Limb (tissue), 2 donors: ENCODE measurements at regions not wholly inside any gene's neighbourhood (a gene's known extent, or its start where the extent isn't known, plus 50 kb on each side); places are given as distances from the start of the nearest gene placed in this dataset.
"Not testable (repeated sequence)": the region's sequence is repeated elsewhere in the genome, so short reads cannot be mapped to it uniquely, and the experiment has no call there.

Experiments
- DNase-seq, 2 donors: peaks; one replicate each; pipeline ENCODE4 v3.0.0-alpha.2; 2016; ENCODE audit errors: extremely low spot score in 2 of 2

- no peak for DNase-seq
These were observed 119.0 kb downstream of the NKX6-1 start for GRCh38 chr4:84379917-84380641.

DNA sequence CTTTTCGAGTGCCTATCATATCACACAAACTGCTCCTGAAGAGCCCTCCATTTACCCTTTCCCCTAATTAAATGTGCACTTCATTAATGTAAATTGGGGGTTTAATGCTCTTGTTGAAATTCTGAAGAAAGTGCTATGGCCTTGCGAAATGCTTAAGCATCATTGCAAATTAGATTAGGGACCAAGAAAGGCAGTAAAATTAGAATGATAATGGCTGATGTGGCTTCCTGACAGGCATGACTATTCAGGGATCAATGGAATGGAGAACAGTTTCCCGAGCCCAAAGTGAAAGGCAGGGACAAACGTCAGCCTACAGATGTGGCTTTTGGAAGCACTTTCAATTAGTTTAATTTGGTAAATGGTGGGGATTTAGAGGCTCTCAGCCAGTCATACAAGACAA is 120.1 kb downstream of the NKX6-1 start:
- no peak for DNase-seq

DNA sequence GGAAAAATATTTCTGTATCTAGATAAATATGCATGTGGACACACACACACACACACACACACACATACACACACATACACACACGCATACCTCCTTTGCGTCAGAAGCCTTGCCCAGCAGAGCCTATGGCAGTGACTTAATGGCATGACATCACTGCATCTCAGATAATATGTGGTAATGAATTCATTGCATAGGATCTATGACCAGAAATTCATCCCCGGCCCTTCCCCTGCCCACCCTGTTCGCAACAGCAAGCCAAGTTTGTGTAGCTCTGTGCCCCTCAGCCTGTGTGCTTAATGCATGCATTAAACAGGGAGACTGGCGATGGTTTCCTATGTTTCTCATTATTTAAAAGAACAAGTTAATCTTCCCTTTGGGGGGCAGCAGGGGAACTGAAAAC is 120.7 kb downstream of the NKX6-1 start:
- DNase-seq: no peak

DNA sequence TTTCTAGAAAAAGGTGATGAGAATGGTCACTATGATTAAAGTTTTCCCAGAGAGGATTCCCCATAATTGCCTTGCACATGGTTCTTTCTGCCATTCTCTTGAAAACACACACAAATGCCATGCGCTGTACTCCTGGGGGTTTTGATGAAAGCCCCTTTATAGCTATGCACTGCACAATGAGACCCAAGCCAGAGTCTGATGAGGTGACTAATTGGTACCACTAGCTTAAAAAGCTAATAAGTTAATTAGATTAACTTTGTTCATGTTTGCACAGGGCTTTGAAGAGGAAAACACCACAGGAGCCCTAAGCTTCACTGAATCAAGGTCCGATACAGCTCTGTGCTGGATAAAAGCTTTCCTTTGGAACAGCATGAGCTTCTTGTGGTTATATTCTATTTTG is 132.2 kb downstream of the NKX6-1 start:
- DNase-seq: no peak

DNA sequence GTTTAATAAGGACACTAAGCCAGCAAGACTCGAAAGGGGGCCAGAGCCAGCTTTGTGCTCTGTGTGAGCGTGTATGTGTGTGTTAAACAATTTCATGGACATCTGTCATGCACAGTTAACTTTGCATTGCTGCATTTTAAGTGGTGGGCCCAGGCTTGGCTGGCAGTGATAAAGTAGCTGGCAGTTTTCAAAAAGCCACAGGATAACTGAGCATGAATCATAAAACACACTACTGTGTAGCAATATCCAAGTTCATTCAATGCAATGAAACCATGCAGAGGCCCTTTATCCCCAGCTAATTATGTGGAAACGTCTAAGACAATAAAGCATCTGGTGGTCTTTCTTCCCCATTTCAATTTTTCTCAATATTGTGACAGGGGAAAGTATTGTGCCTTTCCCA is 132.9 kb downstream of the NKX6-1 start:
- peak in 1 of 2 donors; percentile 10 for DNase-seq

GRCh38 chr4:84362896-84363655 is 136.0 kb downstream of the NKX6-1 start:
- no peak for DNase-seq

- DNase-seq: no peak
These were observed 156.9 kb downstream of the NKX6-1 start for GRCh38 chr4:84342161-84342560.

GRCh38 chr4:84341559-84341958 is 157.5 kb downstream of the NKX6-1 start:
- no peak for DNase-seq

GRCh38 chr4:84338367-84338766 is 160.7 kb downstream of the NKX6-1 start:
- DNase-seq: no peak

GRCh38 chr4:84336964-84337705 is 162.0 kb downstream of the NKX6-1 start:
- DNase-seq: no peak

GRCh38 chr4:84327526-84327925 is 171.6 kb downstream of the NKX6-1 start:
- no peak for DNase-seq

- DNase-seq: no peak
These were observed 173.5 kb downstream of the NKX6-1 start for GRCh38 chr4:84325625-84326024.

DNA sequence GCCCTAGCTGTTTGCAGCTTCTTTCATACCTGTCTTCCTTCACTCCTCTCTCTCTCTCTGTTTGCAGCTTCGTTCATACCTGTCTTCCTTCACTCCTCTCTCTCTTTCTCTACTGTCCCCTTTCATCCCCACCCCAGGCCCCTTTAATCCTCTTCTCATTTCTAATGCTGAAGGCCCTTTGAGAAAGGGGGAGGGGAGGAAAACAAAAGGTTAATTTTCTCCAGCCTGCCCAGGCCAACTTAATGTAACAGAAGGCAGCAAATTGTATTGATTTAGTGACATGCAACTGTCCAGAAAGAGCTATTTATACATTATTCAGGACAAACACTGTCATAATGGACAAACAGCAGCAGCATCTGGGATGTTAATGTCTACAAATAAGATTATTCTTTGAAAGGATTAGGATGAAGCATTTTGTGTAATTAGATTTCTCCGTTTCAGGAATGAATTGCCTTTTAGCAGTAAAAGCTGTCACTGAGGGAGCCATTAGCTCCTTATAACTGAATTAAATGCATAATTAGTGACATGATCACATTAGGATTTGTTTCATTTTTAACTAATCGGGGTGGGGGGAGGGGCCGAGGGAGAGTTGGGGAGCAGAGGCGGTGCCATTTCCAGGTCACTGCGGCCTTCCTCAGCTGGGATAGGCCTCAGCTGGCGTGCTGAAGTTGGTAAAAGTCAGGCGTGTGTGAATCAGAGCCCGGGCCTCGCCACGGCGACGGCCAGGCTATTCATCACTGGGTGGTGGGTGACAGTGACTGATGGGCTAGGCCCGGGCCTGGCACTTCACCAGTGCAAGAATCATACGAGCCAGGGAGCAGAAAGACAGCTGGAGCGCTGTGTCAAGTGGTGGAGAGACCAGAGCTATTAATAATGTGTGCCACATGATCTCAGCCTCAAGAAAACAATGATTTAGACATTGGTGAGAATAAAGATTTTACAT is 174.5 kb downstream of the NKX6-1 start:
- DNase-seq: peak in 1 of 2 donors; percentile 35

GRCh38 chr4:84319124-84319523 is 180.0 kb downstream of the NKX6-1 start:
- peak in 1 of 2 donors; percentile 28 for DNase-seq

DNA sequence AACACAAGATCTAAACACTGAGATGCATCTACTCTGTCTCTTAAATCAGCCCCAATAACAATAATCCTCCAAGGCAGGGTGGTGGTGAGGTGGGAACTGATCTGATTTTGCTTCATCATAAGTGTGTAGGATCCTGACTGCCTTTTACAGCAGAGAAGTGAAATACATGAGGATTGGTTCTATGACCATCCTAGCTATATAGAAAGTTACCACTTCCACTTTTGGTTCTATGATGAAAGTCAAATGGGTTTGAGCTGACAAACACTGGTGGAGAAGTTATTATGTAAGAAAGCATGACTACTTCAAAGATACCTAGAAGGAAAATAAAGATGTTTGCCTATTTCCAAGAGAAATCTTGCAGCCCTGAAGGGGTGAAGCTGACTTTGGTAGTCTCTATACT is 181.6 kb downstream of the NKX6-1 start:
- no peak for DNase-seq

- no peak for DNase-seq
These were observed 186.6 kb downstream of the NKX6-1 start for GRCh38 chr4:84312426-84313012.

GRCh38 chr4:84309191-84309590 is 189.9 kb downstream of the NKX6-1 start:
- no peak for DNase-seq

DNA sequence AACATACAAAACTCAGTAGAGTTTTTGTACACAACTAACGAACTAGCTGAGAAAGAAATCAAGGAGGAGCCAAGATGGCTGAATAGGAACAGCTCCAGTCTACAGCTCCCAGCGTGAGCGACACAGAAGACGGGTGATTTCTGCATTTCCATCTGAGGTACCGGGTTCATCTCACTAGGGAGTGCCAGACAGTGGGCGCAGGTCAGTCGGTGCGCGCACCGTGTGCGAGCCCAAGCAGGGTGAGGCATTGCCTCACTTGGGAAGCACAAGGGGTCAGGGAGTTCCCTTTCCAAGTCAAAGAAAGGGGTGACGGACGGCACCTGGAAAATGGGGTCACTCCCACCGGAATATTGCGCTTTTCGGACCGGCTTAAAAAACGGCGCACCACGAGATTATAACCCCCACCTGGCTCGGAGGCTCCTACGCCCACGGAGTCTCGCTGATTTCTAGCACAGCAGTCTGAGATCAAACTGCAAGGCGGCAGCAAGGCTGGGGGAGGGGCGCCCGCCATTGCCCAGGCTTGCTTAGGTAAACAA is 200.3 kb downstream of the NKX6-1 start:
- not testable (repeated sequence) for DNase-seq

DNA sequence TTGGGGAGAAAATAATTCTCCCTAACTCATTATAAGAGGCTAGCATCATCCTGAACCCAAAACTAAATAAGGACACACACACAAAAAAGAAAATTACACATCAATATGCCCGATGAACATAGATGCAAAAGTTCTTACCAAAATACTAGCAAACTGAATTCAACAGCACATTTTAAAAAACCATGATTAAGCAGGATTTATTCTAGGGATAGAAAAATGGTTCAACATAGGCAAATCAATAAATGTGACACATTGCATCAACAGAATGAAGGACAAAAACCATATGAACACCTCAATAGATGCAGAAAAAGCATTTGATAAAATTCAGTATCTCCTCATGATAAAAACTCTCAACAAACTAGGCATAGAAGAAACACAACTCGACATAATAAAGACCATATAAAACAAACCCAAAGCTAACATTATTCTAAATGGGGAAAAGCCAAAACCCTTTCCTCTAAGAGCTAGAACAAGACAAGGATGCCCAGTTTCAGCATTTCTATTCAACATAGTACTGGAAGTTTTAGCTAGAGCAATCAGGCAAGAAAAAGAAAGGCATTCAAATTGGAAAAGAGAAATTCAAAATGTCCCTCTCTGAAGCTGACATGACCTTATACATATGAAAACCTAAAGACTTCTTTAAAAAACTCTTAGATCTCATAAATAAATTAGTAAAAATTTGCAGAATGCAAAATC is 200.9 kb downstream of the NKX6-1 start:
- DNase-seq: no peak

DNA sequence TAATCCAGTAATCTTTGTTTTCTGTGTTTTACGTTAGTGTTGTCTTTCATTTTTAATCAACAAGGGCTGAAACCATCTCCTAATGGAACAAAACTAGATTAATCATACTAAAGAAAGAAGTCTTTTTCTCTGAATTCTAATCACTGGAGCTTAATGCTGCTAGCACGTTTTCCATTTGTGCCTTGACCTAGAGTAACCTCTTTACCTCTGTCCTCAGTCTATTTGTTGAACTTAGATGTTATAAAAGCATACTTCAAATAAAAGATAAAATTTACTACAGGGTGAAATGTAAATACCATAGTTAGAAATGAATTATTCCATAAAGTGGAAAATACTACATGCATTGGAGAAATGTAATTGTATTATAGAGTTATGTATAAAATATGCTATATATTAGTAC is 207.1 kb downstream of the NKX6-1 start:
- no peak for DNase-seq
